Gastroesophageal sphincter (tissue), 3 donors: ENCODE measurements at regions not wholly inside any gene's neighbourhood (a gene's known extent, or its start where the extent isn't known, plus 50 kb on each side); places are given as distances from the start of the nearest gene placed in this dataset.
"Not testable (repeated sequence)": the region's sequence is repeated elsewhere in the genome, so short reads cannot be mapped to it uniquely, and the experiment has no call there.

Source experiments
- CTCF ChIP-seq, 4 experiments: fragments of 200-600 bp in 2 of 4; fragments of 450-650 bp in 2 of 4; sonication (generic) in 1 of 4; IDR thresholded peaks; one replicate each; pipeline ENCODE4 v1.5.1; 2017 to 2019; ENCODE audit warnings: antibody characterized with exemption in 4 of 4, mild to moderate bottlenecking in 2 of 4, moderate library complexity in 2 of 4
- EP300 ChIP-seq: sonication (generic); formaldehyde crosslinking; IDR thresholded peaks from one replicate; pipeline ENCODE4 v1.6.1; 2017; ENCODE audit warnings: antibody characterized with exemption, mild to moderate bottlenecking
- POLR2A ChIP-seq, 2 donors: fragments of 450-650 bp; IDR thresholded peaks; one replicate each; pipeline ENCODE4 v1.6.1; 2017; ENCODE audit warnings: antibody characterized with exemption in 2 of 2, mild to moderate bottlenecking in 2 of 2, moderate library complexity in 1 of 2
- POLR2AphosphoS5 ChIP-seq: sonication (generic); formaldehyde crosslinking; IDR thresholded peaks from one replicate; pipeline ENCODE4 v1.6.1; 2017; ENCODE audit warnings: antibody characterized with exemption

GRCh38 chr1:779621-780020, 93.2 kb upstream of the OR4F16 start:
- TF ChIP-seq CTCF (IDR thresholded peaks at IDR 0.05); POLR2A (IDR thresholded peaks at IDR 0.05); POLR2AphosphoS5; EP300: not testable (repeated sequence)
